GM18520 (cell line): ENCODE measurements at regions not wholly inside any gene's neighbourhood (a gene's known extent, or its start where the extent isn't known, plus 50 kb on each side); places are given as distances from the start of the nearest gene placed in this dataset.

Source experiments
- ATAC-seq: cut with Tn5 transposase; IDR thresholded peaks from one replicate; pipeline ENCODE4 v1.9.1; 2021; ENCODE audit not compliant: unreplicated experiment

DNA sequence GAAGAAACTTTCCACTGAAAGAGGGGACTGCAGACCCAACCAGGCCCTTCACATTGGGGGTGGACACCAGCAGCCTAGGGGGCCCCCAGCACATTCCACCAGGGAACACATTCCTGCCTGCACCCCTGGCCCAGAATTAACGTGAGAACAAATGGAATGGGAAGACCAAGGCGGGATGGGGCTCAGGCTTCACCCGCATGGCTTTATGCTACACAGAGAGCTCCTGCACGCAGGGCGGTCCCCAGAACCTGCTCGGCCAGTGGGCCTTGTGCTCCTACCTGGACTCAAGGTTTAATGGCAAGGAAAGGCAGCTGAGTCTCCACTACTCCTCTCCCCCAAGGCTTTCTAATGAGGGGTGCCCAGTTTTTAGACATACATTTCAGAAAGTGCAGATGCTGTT is 146.3 kb upstream of the GPR26 start:
- no peak for ATAC-seq

DNA sequence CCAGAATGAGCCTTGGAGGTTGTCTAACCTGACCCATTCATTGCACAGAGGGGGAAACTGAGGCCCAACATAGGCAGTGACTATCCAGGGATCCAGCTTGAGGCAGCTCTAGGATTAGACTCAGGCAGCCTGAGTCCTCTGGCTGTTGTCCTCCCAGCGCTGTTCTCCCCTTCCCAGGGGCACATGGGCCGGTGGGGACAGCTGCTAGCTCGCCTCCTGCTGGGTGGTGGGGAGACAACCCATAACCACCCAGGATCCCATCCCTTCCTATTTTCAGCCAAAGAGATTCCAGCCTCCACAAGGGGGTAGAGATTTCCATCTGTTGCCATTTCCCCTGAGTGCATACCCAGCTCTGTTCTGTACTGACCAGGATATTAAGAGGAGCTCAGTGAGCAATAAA is 145.1 kb upstream of the GPR26 start:
- ATAC-seq = no peak

DNA sequence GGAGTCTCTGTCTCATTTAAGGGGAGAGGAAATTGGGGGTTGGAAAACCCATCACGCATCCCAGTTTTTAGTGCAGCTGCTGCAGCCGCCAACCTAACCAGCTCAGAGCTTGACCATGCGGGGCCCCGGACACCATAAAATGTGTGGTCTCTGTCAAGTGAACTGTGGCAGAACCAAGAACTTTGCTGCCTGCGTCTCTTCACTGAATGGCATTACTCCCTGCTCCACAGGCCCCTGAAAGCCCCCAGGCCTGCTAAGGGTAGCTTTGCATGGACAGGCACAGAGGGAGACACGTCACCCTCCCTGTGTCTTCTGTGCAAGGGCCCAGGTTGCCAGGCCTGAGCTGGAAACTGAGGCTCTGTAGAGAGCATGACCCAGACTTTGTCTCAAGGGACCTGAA is 144.6 kb upstream of the GPR26 start:
- no peak for ATAC-seq

DNA sequence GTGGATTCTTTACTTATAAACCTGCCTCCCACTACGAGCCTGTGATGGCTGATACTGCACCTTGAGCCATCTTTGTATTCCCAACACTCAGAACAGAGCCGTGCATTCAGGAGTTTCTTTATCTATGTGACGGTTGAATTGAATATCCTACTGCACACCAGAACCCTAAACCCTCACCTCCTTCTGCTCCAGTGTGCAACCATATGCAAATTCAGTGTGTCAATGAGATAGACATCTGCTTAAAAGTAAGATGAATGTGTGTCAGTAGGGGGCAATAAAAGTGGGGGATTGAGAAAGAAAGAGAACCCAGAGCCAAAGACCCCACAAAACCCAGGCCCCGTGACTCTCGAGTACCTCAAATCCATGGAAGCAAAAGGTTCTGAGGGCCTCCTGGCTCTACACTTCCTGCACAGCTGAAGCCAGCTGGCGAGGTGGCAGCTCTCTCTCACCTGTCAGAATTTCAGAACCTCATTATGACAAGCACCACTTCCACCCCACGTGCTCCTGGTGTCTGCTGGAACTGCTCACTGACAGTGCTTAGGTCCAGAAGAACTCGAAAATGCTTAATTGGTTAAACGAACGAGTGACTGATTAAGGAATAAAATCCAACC is 143.3 kb upstream of the GPR26 start:
- ATAC-seq = no peak

DNA sequence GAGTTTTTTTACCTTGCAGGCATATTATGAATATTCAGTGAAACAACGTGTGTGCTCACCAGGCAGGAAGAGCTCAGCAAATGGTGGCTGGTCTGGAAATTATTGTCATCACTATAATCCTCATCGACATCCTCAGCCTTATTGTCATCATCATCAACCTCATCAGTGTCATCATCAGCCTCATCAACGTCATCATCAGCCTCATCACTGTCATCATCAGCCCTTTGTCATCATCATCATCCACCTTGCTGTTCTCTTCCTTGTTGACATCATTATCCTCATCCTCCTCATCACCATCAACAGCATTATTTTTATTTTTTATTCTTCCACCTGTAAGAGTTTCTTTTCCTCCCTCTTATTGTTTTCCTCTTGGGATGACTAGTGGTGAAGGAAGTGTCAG is 142.3 kb upstream of the GPR26 start:
- ATAC-seq = no peak

DNA sequence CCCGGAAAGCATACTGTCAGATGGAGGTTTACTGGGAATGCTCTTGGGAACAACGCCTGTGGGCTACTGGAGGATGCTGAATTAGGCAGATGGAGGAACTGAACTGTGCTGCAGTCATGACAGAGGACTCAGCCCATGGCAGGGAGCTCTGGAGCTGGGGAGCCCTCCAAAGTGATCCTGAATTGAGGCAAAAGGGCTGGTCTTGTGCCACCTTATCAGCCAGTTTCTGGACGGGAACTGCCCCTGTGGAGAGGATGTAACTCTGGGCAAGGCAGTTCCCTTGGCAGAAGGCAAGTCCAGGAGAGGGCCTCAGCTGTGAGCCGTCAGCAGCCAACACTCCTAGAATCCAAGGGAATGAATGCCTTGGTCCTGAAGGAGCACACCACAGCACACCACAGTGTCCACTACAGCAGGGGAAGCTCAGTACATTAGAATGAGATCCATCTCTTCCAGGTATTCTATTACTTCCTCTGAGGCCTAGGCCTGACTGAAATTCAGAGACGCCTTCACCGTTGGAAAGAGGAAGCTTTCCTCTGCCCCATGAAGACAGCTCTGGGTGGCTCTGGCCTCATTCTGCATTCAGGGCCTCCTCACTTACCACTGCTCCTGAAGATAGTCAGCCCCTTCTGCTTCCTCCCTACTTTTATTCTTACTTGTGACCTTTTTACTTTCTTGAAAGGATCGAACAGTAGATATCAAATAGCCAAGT is 139.6 kb upstream of the GPR26 start:
- no peak for ATAC-seq

DNA sequence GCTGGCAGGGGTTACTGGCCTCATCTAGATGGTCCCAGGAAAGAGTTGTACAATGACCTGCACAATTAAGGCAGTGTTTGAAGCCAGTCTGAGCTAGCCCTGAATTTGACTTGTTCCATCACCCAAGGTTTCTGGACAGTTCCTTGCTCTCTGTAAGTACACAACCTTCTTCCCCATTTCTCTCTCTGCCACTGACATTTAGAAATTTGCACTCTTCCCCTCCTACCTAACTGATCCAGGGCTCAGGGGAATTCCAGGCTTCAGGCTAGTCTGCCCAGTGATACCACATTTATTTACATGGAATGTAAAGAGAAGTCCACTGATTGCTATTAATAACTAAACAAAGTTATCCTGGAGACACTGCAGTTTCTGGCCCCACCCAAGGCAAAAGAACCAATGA is 139.0 kb upstream of the GPR26 start:
- no peak for ATAC-seq

DNA sequence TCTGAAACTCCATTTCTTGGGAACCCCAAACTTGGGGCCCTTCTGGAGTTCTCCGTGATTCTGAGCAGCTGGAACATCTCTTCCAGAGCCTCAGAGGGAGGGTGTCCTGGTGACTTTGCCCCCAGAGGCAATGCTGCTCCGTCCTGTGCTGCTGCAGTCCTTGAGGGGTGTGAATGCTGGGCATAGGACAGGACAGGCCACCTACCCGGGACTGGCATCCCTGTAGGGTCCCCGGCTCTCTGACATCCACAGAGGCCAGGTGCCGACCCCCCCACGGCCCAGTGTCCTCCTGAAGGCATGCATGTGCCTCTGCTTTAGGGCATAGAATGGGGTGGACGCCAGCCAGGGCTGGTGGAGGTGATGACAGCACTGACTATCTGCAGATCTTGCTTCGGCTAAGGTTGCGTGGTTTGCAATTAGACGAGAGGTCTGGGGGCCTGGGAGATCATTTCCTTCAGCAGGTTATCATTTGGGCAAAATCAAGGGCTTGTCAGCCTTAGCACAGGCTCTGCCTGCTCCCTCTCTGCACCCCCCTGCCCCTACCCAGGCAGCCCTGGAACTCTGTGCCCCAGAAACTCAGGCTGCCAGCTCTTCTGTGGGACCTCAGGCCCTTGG is 136.9 kb upstream of the GPR26 start:
- ATAC-seq = no peak

DNA sequence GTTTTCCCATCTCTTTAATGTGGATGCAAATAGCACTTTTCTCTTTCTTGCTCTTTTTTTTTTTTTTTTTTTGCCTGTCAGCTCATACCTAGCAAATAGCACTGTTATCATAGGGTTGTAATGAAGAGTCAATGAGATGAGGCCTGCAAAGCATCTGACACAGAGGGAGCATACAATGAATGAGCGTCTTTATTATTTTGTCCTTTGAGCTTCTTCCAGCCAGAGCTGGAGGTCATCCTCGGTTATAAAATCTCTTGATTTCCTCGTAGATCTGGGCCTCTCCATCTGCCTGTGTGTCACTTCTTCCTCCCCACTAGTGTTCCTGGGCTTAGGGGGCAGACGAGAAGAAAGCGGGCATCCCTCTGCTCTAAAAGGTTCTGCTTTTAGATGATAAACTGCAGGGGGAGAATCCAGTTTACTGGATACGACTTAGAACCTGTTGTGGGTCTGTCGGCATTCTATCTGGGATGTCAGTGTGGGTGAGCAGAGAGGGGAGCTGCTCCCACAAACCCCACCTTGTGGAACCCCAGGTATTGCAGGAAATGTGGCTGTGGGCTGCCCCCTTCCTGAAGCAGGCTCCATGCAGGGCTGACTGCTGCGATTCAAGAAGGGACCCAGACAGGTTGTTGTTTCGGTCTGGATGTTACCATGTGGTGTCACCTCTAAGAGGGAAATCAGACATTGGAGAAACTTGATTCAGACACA is 135.8 kb upstream of the GPR26 start:
- no peak for ATAC-seq

DNA sequence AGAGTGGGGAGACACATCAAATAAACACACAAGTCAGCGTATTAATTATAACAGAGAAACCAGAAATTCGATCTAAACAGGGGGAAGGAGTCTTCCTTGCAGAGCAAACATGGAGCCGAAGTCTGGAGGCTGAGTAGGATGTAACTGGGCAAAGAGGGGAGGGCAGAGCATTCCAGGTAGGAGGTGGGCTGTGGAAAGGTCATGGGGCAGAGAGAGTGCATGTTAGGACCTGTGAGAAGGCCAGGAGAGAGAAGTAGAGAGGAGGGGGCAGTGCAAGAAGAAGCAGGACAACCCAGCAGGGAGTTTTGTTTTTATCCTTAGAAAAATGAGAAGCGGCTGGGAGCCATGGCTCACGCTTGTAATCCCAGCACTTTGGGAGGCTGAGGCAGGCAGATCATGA is 130.8 kb upstream of the GPR26 start:
- ATAC-seq = no peak

DNA sequence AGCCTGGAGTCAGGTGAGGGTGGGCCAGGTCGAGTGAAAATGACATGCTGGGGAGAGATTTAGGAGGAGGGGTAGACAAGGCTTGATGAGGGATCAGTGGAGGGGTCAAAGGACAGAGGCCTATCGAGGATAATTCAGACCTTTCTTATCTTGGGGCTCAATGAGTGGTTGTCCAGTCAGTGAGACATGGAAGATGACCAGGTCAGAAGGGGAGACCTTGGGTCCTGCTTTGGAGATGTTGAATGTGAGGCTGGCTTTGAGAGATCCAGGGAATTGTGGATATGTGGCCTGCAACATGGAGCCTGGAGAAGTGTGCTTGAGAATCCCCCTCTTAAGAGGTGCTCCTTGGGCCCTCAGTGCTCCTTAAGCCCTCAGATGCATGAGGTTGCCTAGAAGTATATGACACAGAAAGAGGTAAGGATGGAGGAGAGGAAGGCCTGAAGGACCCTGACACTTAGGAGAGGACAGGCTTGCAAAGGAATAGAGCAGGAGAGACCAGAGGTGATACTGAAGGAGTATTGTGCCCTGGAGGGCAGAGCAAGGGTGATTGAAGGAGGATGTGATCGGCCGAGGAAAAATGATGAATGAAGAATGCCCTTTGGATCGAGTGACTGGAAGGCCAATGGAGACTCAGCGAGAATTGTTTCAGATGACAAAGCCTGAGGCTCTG is 129.8 kb upstream of the GPR26 start:
- ATAC-seq = no peak

DNA sequence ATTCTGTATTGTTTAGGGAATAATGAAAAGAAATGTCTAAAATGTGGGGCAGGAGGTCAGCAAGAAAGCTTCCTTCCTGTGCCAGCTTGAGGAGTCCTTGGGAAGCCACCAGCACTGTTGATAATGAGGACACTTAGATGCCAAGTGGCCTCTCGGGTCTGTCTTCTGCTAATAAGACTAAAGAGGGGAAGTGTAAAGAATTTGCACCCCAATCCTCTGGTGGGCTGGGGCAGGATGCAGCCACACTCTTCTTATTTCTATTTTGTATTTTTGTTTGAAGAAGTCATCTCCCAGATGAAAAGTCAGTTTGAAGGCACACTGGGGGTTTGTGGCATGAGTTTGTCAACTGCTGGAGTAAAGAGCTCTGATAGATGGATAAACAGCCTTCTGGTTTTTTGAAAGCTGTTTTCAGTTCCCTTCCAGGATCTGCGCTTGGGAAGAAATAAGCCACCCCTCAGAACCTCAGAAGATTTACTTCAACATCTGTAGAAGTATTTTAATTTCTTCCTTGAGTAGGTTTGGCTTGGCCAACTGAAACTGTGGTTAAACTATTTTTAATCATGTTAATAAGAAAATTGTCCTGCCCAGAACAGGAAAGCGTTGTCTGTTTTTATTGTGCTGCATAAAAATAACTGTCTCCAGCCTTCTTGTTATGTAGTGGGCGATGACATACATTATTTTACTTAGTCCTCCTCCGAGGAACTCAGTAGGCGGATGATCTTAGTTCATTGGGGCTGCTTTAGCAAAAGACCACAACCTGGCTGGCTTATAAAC is 128.8 kb upstream of the GPR26 start:
- no peak for ATAC-seq

DNA sequence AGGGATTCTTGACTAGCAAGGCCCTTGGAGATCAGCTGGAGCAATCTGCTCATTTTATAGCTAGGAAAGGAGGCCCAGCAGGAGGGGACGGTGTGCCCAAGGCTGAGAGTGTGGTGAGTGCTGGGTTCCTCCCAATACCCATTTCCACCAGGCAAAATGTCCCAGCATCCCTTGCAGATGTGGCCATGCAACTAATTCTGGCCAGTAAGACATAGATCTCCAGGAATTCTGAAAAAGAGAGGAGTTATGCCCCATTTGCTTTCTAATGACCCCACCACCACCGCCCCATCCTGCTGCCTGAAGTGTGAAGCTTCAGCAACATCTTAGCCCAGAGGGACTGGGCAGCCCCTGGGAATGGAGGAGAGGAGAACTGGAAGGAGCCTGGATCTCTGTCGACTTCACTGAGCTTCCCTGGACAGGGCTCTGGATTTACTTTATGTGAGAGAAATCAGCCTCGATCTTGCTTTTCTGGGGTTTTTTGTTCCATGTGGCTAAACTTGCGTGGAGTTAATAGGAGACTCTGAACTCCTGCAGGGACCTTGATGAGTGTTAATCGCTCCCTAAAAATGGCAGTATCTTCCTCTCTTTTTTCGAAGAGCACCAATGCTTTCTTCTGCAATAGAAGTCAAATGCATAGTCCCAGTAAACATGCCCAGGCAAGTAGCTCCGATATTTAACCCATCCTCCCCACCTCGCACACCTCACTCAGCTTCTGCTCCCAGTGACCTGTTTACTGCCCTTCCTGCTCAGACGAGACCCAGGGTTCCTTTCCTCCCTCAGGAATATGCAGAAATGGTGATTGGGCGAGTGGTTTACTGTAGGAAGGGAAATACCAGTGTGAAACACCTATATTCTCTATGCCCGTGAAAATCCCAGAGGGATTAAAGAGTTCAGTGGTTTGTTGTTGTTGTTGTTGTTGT is 127.5 kb upstream of the GPR26 start:
- ATAC-seq = no peak

DNA sequence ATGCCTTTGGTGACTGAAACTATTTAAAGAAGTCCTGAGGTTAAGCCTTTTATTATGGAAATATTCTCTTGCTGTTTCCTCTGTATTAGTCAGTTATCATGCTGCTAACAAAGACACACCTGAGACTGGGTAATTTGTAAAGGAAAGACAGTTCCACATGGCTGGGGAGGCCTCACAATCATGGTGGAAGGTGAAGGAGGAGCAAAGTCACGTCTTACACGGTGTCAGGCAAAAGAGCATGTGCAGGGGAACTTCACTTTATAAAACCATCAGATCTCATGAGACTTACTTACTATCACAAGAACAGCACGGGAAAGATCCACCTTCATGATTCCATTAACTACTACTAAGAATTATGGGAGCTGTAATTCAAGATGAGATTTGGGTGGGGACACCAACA is 121.2 kb upstream of the GPR26 start:
- ATAC-seq = no peak

DNA sequence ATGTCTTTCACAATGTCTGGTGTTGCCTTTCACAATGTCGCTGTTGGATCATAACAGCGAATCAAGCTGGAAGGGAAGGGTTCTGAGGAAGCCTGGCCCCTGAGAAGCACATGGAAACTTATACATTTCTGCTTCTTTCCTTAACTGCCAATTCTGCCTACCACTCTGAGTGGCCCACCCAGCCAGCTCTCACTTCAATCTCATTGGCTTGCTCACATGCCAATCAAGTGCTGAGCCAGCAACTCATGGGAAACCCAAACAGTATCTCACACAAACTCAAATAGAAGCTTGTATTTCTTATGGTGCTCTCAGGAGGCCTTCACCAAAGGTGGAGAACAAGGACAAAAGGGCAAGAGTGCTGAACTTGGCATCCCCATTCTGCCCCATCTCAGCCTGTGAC is 117.4 kb upstream of the GPR26 start:
- no peak for ATAC-seq

DNA sequence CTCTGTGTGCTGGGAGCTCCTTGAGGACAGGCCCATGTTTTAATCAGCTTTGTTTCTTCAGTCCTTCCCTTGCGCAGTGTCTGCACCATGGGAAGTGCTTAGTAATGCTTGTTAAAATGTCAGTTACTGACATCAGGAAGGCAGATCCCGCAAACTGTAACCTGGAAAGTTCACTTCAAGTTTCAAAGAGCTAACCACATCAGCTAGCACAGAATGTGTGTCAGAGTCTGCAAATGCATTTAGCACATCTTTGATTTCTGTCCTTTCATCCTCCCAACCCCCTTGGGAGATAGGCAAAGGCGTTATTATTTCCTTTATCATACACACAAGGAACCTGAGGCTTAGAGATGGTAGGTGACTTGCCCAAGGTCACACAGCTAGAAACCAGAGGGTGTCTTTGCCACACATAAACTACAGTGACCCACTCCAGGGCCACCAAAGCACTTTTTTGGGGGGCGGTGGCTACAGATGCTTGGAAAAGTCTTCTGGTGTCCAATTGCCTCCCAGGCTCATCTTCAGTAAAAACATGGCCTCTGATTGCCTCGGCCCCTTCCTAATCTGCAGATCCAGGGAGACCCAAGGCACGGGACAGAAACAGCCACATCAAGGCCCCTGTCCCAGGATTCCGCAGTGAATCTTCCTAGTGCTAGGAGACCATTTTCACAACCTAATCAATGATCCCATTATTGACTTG is 116.2 kb upstream of the GPR26 start:
- ATAC-seq = no peak

DNA sequence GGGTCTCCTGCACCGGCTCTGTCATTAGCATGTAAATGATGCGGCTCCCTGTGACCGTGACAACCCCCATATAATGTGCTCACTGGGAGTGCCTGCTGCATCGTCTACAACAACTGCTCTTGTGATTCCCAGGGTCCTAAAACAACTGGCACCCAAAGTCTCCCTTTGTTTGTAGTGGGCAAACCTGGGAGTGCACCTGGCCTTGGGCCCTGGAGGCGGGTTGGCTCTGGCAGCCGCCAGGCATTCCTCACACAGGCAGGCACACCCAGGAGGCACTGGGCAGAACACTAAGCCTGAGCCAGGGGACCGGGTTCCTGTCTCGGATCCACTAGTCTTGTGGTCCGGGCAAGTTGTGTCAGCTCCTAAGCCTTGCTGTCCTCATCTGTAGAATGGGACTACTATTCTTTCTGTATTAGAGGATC is 115.5 kb upstream of the GPR26 start:
- ATAC-seq = no peak

DNA sequence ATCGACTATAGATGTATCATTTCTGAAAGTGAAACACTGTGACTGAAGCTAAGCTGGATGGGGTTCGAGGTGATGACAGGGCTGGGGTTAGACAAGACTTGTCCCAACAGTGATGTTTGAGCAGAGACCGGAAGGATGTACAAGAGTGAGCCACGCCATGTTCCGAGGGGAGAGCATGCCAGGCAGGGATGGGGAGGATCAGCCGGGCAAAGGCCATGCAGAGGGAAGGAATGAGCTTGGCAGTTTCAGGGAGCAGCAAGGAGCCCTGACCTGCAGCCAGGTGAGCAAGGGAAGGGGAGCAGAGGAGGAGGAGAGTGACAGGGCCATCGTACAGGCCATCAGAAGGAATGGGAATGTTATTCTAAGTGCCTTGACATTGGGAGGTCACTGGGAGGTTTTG is 114.9 kb upstream of the GPR26 start:
- no peak for ATAC-seq
